Transverse colon (tissue), 4 donors: ENCODE measurements at regions not wholly inside any gene's neighbourhood (a gene's known extent, or its start where the extent isn't known, plus 50 kb on each side); places are given as distances from the start of the nearest gene placed in this dataset.

Source experiments
- EP300 ChIP-seq: sonication (generic); formaldehyde crosslinking; IDR thresholded peaks from one replicate; pipeline ENCODE4 v1.6.1; 2017; ENCODE audit warnings: antibody characterized with exemption, low read depth
- POLR2AphosphoS5 ChIP-seq, 3 donors: sonication (generic); formaldehyde crosslinking; IDR thresholded peaks; one replicate each; pipeline ENCODE4 v1.6.1; 2016; ENCODE audit warnings: antibody characterized with exemption in 3 of 3
- TF ChIP-seq, protein P1 (sequence below), 5 experiments: fragments of 200-600 bp in 3 of 5; fragments of 450-650 bp in 2 of 5; sonication (generic) in 3 of 5; IDR thresholded peaks; 1 replicate in 2 of 5; 2 replicates in 3 of 5; pipeline ENCODE4 v1.5.1; 2016 to 2017; ENCODE audit warnings: antibody characterized with exemption in 5 of 5, inconsistent platforms in 3 of 5, mild to moderate bottlenecking in 2 of 5, moderate library complexity in 1 of 5

DNA sequence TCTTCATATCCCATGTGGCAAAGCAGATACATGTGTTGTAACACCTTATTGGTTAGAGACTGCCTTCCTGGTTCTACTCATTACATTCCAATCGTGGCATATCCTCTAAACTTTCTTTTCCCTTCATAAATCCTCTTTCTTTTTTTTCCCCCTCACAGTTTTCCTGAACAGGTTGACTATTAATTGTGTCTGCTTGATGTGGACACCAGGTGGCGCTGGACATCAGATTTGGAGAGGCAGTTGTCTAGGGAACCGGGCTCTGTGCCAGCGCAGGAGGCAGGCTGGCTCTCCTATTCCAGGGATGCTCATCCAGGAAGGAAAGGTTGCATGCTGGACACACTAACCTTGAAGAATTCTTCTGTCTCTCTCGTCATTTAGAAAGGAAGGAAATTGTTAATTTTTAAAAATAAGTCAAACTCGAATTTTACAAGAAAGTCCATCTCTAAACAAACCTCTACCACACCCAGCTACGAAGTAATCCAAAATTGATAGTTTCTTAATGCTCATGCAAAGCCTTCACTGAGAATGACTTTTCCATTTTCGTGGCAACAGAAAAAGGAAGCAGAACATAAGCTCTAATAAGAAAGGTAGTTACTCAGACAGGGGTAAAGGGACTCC lies 59.4 kb upstream of the ASB17 start:
- TF ChIP-seq EP300 (no peak), POLR2AphosphoS5 (IDR thresholded peaks at IDR 0.05) (peak in 2 of 3 donors; percentile 65 to 78)
- TF ChIP-seq, protein P1, sequence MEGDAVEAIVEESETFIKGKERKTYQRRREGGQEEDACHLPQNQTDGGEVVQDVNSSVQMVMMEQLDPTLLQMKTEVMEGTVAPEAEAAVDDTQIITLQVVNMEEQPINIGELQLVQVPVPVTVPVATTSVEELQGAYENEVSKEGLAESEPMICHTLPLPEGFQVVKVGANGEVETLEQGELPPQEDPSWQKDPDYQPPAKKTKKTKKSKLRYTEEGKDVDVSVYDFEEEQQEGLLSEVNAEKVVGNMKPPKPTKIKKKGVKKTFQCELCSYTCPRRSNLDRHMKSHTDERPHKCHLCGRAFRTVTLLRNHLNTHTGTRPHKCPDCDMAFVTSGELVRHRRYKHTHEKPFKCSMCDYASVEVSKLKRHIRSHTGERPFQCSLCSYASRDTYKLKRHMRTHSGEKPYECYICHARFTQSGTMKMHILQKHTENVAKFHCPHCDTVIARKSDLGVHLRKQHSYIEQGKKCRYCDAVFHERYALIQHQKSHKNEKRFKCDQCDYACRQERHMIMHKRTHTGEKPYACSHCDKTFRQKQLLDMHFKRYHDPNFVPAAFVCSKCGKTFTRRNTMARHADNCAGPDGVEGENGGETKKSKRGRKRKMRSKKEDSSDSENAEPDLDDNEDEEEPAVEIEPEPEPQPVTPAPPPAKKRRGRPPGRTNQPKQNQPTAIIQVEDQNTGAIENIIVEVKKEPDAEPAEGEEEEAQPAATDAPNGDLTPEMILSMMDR (IDR thresholded peaks at IDR 0.05): peak; percentile 78 to 89 (median 80)
